Stimulated activated CD8-positive, alpha-beta memory T cell treated with anti-CD3 and anti-CD28 coated beads, Interleukin-15, amount 100 ng/mL, for 24 hours (primary cell): ENCODE measurements at regions not wholly inside any gene's neighbourhood (a gene's known extent, or its start where the extent isn't known, plus 50 kb on each side); places are given as distances from the start of the nearest gene placed in this dataset.
"Not testable (repeated sequence)": the region's sequence is repeated elsewhere in the genome, so short reads cannot be mapped to it uniquely, and the experiment has no call there.

Source experiments
- DNase-seq: peaks from one replicate; pipeline ENCODE4 v3.0.0-alpha.2; 2020; ENCODE audit warnings: low read depth

GRCh38 chr3:117005274-117005673, 295.7 kb downstream of the TUSC7 start:
- DNase-seq: no peak

- no peak for DNase-seq
Observed at GRCh38 chr3:117005911-117006522, 296.4 kb downstream of the TUSC7 start.

- DNase-seq: no peak
Observed at GRCh38 chr3:117010318-117010717, 300.7 kb downstream of the TUSC7 start.

GRCh38 chr3:117011687-117012250, 302.2 kb downstream of the TUSC7 start:
- no peak for DNase-seq

- no peak for DNase-seq
Observed at GRCh38 chr3:117016378-117016777, 306.8 kb downstream of the TUSC7 start.

GRCh38 chr3:117017135-117017894, 307.7 kb downstream of the TUSC7 start:
- no peak for DNase-seq

GRCh38 chr3:117018655-117019054, 309.1 kb downstream of the TUSC7 start:
- no peak for DNase-seq

GRCh38 chr3:117019082-117019713, 309.6 kb downstream of the TUSC7 start:
- DNase-seq: no peak

- DNase-seq: no peak
Observed at GRCh38 chr3:117026401-117026800, 316.8 kb downstream of the TUSC7 start.

GRCh38 chr3:117035745-117036144, 326.2 kb downstream of the TUSC7 start:
- DNase-seq: no peak

GRCh38 chr3:117036259-117036799, 326.8 kb downstream of the TUSC7 start:
- DNase-seq: no peak

GRCh38 chr3:117045143-117045542, 335.6 kb downstream of the TUSC7 start:
- no peak for DNase-seq

GRCh38 chr3:117047951-117048705, 338.5 kb downstream of the TUSC7 start:
- DNase-seq: no peak

- no peak for DNase-seq
Observed at GRCh38 chr3:117052395-117052794, 342.8 kb downstream of the TUSC7 start.

GRCh38 chr3:117054556-117054955, 345.0 kb downstream of the TUSC7 start:
- DNase-seq: no peak

GRCh38 chr3:117056946-117057345, 347.4 kb downstream of the TUSC7 start:
- DNase-seq: not testable (repeated sequence)

GRCh38 chr3:117059067-117059955, 349.7 kb downstream of the TUSC7 start:
- DNase-seq: no peak

- no peak for DNase-seq
Observed at GRCh38 chr3:117059956-117060270, 350.3 kb downstream of the TUSC7 start.

GRCh38 chr3:117063930-117064329, 354.4 kb downstream of the TUSC7 start:
- DNase-seq: no peak

GRCh38 chr3:117068301-117068700, 358.7 kb downstream of the TUSC7 start:
- DNase-seq: no peak

GRCh38 chr3:117074826-117075225, 365.2 kb downstream of the TUSC7 start:
- no peak for DNase-seq
